Stimulated activated CD4-positive, alpha-beta T cell treated with anti-CD3 and anti-CD28 coated beads, Interleukin-12 subunit alpha, Interleukin-12 subunit beta, amount 100 ng/mL, for 4 hours (primary cell): ENCODE measurements at regions not wholly inside any gene's neighbourhood (a gene's known extent, or its start where the extent isn't known, plus 50 kb on each side); places are given as distances from the start of the nearest gene placed in this dataset.
"Not testable (repeated sequence)": the region's sequence is repeated elsewhere in the genome, so short reads cannot be mapped to it uniquely, and the experiment has no call there.

Experiments used
- DNase-seq: peaks from one replicate; pipeline ENCODE4 v3.0.0-alpha.2; 2020

DNA sequence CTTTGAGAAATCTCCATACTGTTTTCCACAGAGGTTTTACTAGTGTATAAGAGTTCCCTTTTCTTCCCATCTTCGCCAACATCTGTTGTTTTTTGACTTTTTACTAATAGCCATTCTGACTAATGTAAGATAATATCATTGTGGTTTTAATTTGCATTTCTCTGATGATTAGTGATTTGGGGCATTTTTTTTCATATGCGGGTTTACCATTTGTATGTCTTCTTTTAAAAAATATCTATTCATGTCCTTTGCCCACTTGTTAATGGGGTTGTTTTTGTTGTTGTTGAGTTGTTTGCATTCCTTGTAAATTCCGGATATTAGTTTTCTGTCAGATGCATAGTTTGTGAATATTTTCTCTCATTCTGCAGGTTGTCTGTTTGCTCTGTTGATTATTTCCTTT, 167.1 kb downstream of the PRL start:
- DNase-seq = no peak

DNA sequence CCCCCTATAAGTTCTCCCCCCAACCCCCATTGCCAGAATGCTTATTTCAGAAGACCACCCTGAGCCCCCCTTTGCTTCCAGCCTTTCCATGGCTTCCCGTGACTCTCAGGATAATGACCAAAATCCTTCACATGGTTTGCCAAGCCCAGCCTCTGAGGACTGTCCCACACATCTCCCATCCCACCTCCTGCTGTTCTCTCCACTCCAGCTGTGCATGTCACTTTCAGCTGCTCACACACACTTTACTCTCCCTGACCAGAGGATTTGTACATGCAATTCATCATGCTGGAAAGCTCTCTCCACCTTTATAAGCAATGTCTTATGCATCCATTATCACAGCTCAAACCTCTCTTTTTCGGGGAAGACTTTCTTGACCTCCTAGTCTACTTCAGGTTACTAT, 164.2 kb downstream of the PRL start:
- DNase-seq = no peak

DNA sequence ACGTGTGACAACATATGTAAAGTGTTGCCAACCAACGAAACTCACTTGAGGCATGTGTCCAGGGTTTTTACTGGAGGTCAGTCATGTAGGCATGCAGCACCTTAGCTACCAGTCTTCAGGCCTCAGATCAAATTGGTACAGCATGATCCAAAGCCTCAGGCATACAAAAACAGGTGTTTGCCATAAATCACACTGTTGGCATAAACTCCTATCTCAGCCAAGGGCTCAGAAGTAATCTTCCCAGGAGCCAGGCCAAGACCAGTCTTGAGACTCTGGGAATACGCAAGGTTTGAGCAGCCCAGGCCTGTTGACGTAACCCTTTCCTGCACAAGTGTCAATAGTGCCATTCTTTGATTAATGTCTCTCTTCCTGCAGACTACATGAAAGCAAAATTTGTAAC, 163.5 kb downstream of the PRL start:
- no peak for DNase-seq

DNA sequence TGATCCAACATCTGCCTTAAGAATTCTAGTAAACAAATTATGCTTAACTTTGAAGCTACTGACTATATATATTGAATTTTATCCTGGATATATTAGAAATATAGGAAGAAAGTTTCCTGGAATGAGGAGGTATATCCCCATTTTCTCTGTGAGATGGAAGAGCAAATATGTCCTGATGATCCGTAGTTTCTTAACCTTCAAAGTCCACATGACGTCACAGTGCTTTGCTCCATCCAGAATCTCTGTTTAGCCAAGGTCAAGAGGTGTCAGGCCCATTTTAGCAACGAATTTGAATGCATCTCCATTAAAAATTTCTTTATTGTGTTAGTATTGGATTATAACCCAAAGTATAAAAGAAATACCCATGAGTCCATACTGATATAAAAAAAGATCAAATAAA, 162.5 kb downstream of the PRL start:
- no peak for DNase-seq

DNA sequence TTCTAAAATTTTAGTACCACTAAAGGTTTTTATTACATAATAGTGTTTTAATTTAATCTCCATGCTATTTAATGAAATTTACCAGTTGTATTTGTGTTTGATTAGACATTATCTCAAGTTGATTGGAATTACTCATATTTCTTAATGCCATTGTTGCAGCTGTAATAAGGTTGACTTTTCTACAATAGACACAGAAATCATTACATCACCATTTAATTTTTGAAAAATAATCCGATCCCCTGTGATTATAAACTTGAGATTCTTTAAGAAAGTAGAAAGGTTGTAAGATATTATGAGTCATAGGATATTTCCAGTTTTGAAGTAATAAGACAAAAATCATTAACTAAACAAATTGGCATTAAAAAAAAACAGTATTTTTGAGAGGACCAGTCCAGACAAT, 161.4 kb downstream of the PRL start:
- no peak for DNase-seq

DNA sequence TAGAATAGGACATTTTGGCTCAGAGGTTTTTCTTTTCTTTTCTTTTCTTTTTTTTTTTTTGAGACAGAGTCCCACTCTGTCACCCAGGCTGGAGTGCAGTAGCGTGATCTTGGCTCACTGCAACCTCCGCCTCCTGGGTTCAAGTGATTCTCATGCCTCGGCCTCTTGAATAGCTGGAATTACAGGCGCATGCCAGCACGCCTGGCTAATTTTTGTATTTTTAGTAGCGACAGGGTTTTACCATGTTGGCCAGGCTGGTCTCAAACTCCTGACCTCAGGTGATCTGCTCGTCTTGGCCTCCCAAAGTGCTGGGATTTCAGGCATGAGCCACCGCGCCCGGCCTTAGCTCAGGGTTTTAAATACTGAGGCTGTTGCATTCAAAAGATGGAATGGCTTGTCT, 156.1 kb downstream of the PRL start:
- not testable (repeated sequence) for DNase-seq

DNA sequence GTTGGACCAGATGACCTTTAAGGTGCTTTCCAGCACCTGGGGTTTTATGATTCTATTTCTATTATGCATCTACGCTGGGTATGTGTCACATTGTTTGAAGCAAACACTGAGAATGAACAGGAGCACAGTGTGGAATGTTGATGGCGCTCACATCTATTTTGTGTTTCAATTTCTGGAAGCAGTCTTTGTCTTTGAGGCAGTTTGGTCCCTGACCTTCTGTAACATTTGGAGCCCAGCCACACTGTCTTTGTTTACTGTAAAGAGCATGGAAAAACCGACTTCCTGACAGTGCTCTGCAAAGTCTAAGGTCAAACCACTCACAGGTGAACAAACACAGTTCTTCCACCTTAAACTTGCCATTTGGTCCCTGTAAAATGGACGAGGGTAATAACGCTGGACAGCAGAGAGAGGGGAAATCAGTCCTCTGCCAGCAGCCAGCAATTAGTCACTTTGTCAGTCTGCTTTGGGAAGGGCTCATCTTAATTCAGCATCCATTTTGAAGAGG, 155.5 kb downstream of the PRL start:
- no peak for DNase-seq

DNA sequence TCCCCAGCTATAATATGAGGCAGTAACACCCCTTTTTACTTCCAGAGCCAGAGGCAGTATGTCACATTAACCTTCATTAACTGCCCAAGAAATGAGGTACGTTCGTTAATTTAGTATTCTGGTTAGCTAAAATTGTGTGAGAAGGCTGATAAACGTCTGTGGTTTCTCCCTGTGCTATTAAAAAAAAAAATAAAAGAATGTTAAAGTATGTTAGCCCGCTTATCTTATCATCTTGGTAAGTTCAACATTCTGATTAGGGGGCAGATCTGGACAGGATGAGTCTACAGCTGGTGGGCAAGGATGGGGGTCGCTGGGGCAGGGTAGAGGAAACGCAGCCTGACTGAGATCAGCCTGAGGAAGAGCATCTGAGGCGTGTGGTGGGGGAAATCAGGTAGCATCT, 154.0 kb downstream of the PRL start:
- DNase-seq = no peak

DNA sequence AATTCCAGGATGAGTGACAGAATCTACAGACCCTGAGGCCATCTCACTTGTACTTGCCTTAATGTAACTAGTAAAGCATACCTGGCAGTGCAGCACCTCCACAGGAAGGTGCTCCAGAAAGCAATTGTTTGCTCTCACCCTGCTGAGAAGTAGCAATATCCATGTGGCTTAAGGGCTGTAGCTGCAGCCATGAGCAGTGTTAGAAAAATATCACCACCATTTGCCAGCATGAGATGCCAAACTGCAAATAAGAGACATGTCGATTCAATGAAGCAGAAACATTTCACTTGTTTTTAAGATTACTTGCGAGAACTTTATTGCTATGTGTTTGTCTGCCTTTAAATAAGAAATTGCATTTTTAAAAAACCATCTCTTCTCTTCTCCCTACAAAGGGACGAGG, 151.5 kb downstream of the PRL start:
- no peak for DNase-seq

DNA sequence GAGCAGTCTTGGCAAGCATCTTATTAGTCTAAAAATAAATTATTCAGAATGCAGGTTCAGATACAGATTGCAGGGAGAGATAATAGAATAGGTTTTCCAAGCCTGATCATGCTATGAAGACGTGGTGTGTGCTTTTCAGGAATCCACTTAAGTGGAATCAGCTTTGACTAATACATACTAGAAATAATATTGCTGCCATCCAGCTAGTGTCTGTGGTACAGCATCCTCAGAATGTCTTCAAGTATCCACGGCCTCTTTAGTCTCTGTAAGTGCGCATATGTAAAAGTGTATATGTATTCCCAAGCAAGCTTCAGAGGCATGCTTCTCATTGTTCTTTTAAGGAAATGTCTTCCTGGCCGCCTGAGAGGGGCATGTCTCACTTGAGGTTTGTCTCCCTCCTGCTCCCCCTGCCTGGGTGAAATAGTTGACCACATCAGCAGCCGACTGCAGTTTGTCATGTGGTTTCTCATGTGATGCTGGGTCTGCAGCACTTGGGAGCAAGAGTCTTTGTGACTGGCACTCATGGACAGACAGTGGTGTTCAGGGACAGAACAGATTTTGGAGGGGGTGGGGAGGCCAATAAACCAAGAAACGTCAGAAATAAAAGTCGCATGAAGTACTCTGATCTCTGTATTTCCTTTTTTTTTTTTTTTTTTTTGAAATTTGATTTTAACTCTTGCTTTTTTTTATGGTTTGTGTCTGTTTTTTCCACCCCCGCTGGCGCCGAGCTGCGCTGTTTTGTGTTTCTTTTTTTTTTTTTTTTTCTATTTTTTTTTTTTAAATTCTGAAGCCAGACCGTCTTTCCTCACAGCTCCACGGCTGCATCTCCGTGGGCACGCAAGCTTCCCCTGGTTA, 150.8 kb downstream of the PRL start:
- no peak for DNase-seq

DNA sequence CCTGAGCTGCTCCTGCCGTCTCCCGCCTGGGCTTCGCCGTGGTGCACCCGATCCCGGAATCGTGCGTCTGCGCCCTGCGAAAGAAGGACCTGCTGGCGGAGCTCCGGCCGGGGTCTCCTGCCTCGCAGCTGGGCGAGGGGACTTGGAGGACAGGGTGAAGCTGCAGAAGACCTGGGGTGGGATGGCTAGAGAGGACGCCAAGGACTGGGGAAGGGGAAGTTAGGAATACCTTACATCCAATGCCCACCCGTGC, 150.2 kb downstream of the PRL start:
- no peak for DNase-seq

DNA sequence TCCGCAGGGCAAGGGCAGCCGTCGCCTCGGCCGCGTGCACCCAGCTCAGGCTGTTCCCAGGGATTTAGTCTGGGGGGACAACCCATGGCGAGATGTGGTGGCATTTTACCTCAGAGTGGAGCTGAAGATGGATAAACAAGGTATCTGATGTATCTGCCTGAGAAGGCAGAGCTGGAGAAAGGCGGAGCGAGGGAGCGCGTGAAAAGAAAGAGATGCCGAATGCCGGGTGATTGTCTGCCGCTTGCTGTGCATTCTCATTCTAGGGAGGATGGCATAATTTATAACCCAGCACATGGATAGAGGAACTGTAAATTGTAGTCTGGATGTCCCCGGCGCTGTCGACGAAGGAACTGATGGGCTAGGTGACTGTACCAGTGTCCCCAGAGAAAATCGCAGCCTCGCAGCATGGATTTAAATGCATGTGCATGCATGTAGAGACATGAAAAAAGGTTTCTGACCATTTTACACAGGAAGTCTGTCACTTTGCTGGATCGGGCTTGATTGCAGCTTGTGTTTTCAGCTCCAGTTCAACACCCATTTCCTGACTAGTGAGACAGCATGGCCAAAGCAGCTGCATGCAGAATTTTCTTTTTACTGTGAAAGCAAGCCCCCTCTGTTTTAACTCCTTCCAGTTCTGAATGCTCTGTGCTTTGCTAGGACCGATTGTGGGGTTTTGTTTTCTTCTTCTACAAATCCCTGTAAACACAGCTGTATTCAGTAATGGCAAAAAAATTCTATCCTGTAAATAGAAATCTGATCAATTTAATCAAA, 149.7 kb downstream of the PRL start:
- no peak for DNase-seq

DNA sequence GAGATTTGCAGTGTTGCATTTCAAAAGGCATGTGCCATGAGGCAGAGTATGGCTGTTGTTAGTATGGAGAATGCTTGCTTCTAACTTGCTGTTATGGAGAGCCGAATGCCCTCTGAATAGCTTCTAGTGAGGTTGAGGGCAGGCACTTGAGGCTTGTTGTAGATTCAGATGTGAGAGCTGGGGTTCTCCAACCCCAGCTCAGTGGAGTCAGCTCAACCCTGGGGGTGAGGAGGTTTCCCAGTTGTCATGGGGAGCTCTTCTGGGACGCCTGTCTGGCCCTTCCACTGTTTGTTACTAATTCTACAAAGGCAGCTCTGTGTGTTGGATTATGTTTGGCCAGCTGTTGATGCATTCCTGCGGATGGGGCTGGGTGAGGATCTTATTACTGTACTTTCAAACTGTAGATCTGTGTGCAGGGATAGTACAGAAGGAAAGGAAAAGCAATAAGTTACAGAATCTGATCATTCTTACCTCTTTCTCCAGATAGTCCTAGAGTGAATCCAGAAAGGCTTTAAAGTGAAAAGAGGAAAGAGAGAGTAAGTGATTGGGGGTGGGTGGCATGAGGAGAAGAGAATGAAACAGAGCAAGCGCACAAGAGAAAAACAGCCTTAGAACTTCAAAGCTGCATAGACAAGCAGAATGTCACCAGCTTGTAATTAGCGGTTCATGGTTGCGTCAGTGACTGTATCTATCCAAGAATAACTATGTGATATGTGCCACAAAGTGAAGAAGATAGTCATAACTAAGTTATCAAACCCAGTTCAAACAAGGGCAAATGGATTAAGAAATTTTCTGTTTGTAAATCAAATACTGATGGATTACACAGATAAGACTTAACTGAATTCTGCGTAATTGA, 148.7 kb downstream of the PRL start:
- DNase-seq = no peak

DNA sequence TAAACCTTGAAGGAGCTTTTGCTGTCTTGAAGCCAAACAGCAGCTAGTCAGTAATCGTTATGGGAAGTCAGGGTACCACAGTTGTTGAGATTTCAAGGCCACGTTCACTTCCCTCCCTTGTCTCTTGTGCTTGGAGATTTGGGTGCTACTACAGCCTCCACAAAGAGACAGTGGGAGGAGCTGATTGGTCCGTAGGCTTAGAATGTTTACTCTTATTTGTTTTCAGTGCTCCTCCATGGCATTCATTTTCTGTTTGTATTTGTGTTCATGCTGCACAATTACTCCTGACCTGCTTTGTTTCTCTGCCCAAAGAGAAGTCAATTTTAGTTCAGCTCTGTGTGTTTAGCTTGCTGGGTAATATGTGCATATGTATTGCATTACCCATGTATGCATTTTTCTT, 147.7 kb downstream of the PRL start:
- no peak for DNase-seq

DNA sequence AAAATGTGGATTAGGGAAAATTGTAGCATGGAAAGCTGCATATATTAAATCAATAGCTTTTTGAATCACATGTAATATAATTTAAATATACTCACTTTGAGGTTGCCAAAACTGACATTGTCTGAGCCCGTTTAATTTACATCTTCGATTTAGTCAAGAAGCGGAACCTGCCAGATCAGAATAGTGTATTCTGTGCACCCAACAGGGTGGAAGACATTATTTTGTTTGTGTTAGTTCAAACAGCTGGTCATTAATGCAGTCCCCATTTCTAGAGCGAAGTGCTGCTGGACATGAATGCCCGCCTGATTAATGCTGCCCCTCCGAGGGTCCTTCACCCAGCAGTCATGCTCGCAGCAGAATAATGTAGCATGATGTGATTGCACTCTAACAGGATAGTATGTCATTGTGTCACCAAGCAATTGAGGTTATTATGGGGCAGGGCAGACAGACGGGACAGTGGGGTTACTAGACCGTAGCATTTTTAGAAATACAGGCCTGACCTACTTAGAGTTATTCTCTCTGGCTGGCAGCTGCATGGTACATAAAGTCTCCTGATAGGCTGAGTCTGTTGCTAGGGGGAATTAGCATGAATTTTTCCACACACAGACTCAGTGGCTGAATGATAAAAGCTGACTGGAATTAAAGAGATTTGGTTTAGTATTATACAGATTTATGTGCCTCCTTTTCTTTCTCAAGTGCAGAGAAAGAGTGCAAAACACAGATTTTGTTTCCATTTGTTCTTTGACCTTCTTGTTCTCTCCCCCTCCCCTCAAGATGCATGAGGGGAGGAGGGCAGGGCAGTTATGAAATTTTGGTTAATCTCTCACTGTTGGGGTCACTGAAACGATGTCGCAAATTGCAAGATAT, 147.1 kb downstream of the PRL start:
- no peak for DNase-seq

DNA sequence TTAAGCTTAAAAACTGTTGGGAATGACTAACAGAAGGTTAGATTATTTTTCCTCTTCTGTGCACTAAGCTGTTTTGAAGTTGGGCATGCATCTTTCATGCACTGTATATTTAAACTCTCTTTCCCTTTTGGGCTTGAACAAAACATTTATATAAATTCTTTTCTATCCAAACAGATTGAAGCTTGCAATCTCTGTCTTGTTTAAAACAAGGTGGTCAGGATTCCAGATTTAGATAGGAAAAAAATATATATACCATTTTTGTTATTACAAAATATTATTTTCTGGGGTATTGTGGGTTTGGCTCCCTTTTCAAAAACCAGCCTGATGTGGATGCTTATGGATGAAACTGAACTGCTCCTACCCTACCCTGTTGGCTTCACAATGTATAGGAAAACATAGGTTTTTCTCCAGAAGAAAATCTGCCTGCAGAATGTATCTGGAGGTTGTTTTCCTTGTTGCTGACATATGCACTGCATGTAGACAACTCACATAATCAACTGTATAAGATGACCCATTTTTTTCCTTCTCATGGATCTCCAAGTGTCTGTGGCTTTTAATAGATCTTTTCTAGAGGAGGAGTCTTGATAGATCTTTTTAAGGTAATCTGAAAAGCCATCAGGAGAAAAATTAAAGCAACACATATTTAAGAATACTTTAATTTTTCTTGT, 146.3 kb downstream of the PRL start:
- no peak for DNase-seq

DNA sequence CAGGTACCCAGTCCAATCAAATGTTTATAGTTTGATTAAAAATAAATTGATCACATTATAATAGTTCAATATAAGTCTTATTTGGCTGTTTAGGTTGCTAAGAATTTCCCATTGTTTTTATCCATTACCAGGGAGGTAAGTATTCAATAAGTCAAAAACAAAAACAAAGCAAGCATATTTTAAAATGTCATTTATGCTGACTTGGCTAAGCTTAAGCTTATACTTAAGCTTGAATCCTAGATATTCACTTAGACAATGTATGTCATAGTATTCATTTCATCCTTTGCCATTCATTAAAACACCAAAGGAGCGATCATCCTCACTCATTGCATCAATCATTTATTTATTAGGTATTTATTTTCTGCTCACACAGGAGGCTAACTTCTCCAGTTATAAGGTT, 144.9 kb downstream of the PRL start:
- no peak for DNase-seq

DNA sequence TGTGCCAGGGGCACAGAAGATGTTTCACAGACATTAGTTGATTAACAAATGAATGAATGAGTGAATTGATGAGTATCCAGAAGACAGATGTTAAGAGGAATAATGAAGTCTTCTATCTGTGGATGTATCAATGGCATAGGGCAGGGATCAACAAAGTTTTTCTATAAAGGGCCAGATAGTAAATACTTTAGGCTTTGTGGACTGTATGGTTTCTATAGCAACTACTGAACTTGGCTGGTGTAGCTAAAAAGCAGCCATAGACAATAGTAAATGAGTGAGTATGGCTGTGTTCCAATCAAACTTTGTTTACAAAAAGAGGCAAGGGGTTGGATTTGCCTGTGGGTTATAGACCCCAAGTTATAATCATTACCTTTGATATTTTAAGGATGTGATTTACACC, 144.0 kb downstream of the PRL start:
- no peak for DNase-seq

DNA sequence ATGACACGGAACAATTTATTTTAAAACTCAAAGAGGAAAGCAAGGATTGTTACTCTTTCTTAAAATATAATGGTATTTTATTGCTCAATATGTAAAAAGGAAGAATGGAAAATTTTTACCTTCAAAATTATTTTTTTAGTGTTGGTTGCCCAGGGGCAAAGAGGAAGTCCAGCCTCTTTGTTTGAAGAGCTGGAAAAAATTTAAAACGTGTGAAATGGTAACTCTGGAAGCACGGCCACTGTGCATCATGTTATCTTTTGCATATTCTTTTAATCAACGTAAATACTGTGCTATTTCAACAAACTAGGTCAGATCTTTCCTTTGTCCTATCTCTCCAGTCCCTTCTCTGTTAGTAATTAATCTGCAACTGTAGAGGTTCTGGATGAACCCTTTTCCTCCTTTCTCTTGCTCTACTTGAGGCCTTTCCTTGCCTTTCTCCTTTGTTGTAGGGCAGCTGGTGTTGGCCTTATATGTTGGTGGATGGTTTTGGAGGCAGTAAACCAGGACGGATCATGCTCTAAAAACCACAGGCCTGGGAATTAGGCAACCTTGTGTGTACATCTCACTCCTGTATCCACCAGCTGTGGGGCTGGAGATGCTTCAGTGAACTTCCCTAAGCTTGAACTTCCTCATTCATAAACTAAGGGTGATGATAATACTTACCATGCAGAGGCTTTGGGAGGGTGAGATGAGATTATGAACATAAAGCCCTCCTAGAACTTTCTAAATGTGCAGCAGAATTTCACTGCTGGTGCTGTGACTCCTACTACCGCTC, 143.3 kb downstream of the PRL start:
- DNase-seq = no peak

DNA sequence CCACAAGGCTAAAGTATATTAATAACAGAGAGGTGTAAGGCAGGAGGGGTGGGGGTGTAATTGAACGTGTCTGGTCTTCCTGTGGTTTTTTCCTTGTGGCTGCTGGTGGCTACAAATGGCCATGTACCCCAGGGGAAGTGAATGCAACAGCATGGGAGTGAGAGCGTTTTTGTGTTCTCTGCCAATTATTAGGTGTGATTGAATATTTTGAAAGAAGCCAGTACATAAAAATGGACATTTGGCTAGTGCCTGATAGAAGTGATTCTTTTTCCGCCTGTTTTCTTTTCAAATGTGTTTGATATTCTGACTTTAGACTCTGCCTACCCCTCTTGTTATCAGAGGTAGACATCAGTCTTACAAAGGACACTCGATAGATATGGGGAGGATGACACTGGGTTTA, 141.3 kb downstream of the PRL start:
- DNase-seq = no peak

DNA sequence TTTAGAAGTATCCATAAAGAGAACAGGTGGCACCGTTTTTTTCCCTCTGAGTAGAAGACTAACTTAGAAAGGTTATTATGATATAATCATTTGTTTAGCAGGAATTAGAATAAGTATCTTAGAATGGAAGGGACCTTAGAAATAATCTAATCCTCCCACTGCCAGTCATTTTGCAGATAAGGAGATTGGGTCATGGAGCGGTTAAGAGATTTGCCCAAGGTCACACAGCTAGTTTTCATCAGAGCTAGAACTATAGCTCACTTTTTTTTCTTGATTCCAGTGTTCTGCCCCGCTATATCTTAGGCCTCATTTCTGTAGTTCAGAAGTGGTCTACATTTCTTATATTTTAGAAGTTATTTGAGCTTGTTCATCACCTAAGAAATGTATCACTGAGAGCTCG, 139.6 kb downstream of the PRL start:
- DNase-seq = no peak
